Activated CD4-positive, alpha-beta T cell treated with anti-CD3 and anti-CD28 coated beads, Interleukin-2, amount 10 ng/mL, durations not matched to agents 24 days and 14 days (primary cell): ENCODE measurements at regions not wholly inside any gene's neighbourhood (a gene's known extent, or its start where the extent isn't known, plus 50 kb on each side); places are given as distances from the start of the nearest gene placed in this dataset.

Experiments
- DNase-seq: peaks from one replicate; pipeline ENCODE4 v3.0.0; 2022
- H3K27ac Mint-ChIP-seq: one replicate; pipeline ENCODE4 v1.8.0; 2022; ENCODE audit warnings: mild to moderate bottlenecking, mixed read lengths
- H3K27me3 Mint-ChIP-seq: one replicate; pipeline ENCODE4 v1.8.0; 2022; ENCODE audit warnings: mixed read lengths
- H3K36me3 Mint-ChIP-seq: one replicate; pipeline ENCODE4 v1.8.0; 2022; ENCODE audit warnings: low read depth, mild to moderate bottlenecking, mixed read lengths
- H3K4me1 Mint-ChIP-seq: one replicate; pipeline ENCODE4 v1.8.0; 2021; ENCODE audit warnings: mixed read lengths
- H3K4me3 Mint-ChIP-seq: one replicate; pipeline ENCODE4 v1.8.0; 2022; ENCODE audit warnings: mild to moderate bottlenecking, moderate library complexity, mixed read lengths
- H3K9me3 Mint-ChIP-seq: one replicate; pipeline ENCODE4 v1.8.0; 2021; ENCODE audit warnings: mixed read lengths
- intact Hi-C: fragments of 100-400 bp; cut with micrococcal nuclease; formaldehyde crosslinking; loops from one replicate; pipeline ENCODE4 v1.15.1; 2023

DNA sequence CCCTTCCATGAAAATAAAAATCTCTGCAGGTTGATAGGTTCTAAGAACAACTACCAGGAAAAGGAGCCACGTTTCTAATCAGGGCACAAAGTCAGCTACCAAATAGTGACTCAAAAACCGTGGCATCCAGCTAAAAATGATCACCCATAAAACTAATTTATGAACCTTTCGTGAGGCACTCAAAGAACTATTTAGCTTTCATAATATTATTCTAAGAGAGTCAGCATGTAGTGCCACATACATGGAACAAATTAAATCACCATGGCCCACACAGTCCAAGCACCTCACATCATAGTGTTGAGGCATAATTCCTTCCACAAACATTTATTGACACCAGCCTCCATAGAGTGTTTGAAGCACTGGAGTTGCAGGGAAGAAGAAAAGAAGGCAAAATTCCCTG is 252.0 kb upstream of the PPARGC1A start:
- no peaks in the 10 kb centered on the region for H3K27me3 Mint-ChIP-seq
- DNase-seq = no peak
- intact Hi-C loops = no loop called here
- H3K4me1 Mint-ChIP-seq = no peaks in the 10 kb centered on the region
- H3K9me3 Mint-ChIP-seq = no peaks in the 10 kb centered on the region
- no peaks in the 10 kb centered on the region for H3K36me3 Mint-ChIP-seq
- H3K27ac Mint-ChIP-seq = no peak overlapping the region
- H3K4me3 Mint-ChIP-seq = no peak overlapping the region

DNA sequence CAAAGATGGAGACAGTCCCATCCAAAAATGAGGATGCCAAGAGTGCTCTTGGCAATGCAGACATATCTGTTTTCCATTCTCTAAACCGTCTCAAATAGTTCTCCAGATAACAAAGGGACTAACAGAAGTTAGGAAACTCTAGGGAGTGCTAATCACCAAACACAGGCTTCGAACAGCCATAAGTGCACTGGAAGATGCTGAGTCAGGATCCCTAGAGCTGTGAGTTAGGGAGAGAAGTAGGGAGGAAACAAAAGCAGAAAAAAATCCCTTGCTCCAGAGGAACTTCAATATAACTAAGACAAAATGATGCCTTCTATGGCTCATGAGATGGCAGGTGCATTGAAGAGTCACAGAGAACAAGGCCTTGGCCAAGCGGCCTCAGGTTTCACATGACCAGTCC is 251.0 kb upstream of the PPARGC1A start:
- H3K4me3 Mint-ChIP-seq = no peak overlapping the region
- H3K27me3 Mint-ChIP-seq = no peaks in the 10 kb centered on the region
- H3K36me3 Mint-ChIP-seq = no peaks in the 10 kb centered on the region
- no peaks in the 10 kb centered on the region for H3K9me3 Mint-ChIP-seq
- intact Hi-C loops = no loop called here
- no peaks in the 10 kb centered on the region for H3K4me1 Mint-ChIP-seq
- DNase-seq = no peak
- H3K27ac Mint-ChIP-seq = no peak overlapping the region

DNA sequence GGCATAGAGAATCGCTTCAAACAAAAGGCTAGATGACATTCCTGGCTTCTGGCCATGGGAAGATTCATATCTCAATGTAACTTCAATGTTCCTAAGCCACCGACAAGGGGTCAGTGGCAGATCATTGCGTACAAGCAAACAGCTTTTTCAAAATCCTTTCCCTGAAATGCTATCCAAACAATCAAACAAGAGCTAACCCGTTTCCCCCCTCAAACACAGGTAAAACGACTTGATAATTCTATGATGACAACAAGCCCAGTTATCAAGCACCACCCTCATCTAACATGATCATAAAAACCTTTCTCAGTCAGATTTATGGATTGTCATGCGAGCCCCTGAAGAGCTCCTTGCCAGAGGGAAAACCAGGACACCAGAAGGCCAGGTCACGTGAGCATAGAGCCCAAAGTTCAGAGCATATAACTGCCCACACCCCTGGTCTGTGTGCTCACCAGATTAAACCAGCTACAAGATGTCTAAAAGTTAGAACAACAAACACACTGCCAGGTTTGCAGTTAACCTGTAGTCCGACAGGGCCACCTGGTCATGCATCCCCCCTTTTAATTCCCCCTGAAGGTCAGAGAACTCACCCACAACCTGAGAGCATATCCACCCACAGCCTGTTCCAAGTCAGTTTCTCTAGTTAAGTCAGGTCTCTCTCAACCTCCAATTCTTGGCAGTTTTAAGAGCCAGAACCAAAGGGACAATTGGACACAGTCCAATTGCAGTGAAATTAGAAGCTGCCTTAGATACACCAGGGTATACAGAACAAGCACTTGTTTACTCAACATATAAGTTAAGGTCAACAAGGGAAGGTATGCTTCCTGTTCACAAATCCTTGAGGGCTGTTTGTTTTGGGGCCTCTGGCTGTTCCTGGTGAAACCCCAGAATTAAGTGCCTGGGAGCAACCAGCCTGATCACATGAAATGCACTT is 248.1 kb upstream of the PPARGC1A start:
- no peak for DNase-seq
- H3K9me3 Mint-ChIP-seq = no peaks in the 10 kb centered on the region
- H3K27ac Mint-ChIP-seq = no peak overlapping the region
- no peaks in the 10 kb centered on the region for H3K27me3 Mint-ChIP-seq
- H3K36me3 Mint-ChIP-seq = no peaks in the 10 kb centered on the region
- no peak overlapping the region for H3K4me3 Mint-ChIP-seq
- no peaks in the 10 kb centered on the region for H3K4me1 Mint-ChIP-seq
- intact Hi-C loops = no loop called here

DNA sequence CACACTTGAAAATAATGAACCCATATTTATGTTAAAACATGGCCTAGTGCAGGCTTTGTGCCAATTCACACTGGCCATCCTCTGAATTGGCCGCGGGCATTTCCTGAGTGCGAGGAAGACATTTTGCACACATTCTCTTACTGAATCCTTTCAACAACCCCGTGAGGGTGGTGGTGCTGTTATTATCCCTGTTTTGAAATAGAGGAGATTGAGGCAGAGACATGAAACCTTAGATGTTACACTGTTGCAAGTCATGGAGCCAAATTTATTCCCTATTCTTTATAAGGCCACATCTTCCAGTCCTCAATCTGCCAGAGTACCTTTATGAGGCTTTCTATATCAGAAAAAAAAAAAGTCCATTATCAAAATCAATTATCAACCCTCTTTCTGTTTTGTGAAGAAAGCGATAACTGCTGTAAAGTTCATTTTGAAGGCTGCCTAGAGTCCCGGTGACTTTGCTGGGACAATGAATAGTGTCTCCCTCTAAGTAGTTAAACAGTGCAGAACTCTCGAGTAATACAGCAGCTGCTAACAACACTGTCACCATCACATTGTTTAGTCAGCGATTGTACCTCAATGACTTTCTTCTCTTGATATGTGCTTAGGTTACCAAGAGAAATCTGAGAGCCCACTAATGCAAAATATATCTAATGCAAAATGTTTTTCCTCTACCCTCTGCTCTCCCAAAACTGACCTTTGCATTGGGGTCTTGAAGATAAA is 242.3 kb upstream of the PPARGC1A start:
- Mint-ChIP-seq H3K4me1 (no peaks in the 10 kb centered on the region), H3K27me3 (no peaks in the 10 kb centered on the region), H3K36me3 (no peaks in the 10 kb centered on the region), H3K27ac (no peak overlapping the region), H3K4me3 (no peak overlapping the region), H3K9me3 (peaks cover 4% of the 10 kb centered on the region)
- intact Hi-C loops = no loop called here
- DNase-seq = no peak

DNA sequence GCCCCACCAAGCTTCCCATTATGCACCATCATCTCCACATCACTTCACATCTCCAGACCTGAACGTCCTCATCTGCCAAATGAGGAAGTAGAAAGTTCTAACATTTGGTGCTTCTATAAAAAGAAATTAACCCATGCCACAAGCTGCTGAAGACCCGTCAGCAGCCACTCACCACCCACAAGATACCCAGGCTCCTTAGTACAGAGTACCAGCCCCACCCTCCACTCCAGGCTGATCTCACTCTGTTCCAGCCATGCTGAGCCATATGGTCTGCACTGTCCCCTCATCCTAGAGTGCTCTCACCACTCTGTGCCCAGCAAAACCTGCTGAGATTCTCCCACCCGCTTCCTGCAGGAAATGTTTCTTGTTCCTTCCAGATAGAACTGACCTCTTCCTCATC is 240.8 kb upstream of the PPARGC1A start:
- Mint-ChIP-seq H3K27me3 (no peaks in the 10 kb centered on the region), H3K27ac (no peak overlapping the region), H3K9me3 (peaks cover 4% of the 10 kb centered on the region), H3K36me3 (no peaks in the 10 kb centered on the region), H3K4me1 (no peaks in the 10 kb centered on the region), H3K4me3 (no peak overlapping the region)
- no peak for DNase-seq
- intact Hi-C loops = no loop called here

DNA sequence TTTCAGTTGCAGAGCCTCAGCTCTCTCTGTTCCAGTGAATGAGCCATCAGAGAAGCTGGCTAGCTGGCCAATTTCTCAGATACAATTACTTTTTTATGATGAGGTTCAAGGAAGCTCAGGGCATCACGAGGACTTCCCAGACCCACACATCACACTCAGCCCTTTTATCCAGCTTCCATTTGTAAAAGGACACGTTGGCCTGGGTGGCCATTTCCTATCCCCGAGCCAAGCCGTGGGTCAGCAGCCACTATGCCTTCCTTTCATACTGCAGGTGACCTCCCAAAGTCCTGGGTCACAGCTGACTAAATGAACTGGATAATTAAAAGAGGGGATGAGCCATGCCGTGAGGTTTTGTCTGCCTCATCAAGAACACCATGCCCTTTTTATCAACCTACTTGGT is 236.9 kb upstream of the PPARGC1A start:
- no peak overlapping the region for H3K27ac Mint-ChIP-seq
- DNase-seq = no peak
- H3K36me3 Mint-ChIP-seq = no peaks in the 10 kb centered on the region
- no peaks in the 10 kb centered on the region for H3K4me1 Mint-ChIP-seq
- intact Hi-C loops = no loop called here
- H3K9me3 Mint-ChIP-seq = peaks cover 4% of the 10 kb centered on the region
- no peaks in the 10 kb centered on the region for H3K27me3 Mint-ChIP-seq
- H3K4me3 Mint-ChIP-seq = no peak overlapping the region

DNA sequence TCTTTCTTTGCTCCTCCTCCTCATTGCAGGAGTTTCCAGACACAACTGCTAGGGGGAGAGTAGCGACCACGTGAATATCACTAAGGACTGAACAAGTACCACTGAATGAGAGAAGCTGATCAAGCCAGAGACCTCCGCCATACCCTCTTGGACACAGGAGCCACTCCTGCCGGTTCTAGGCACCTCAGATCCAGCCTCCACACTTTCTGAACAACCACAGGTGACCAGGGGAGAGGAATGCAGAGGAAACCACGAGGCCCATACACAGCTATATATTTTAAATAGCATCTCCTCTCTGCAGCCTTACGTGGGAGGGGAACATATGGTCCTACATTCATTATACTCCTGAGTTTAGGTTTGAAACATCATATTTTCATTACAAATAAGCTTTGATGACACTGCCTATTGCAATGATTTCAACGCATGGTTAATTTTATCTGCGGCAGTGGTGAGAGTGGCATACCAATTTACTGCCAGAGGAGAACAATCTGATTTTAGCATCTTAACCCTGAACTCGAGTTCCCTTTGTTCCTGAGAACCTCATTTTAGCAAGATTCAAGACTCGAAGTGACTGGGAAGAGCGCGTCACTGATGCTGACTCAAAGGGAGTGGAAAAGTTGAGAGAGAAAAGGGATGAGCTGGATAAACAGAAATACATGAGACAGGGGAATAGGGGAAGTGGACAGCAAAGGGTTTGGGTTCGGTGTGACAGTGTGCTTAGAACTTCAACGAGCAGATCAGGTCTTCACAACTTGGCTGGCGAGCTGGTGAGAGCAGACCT is 231.7 kb upstream of the PPARGC1A start:
- no peaks in the 10 kb centered on the region for H3K27me3 Mint-ChIP-seq
- intact Hi-C loops = no loop called here
- H3K4me1 Mint-ChIP-seq = no peaks in the 10 kb centered on the region
- no peak overlapping the region for H3K27ac Mint-ChIP-seq
- H3K4me3 Mint-ChIP-seq = no peak overlapping the region
- no peaks in the 10 kb centered on the region for H3K9me3 Mint-ChIP-seq
- H3K36me3 Mint-ChIP-seq = no peaks in the 10 kb centered on the region
- no peak for DNase-seq

DNA sequence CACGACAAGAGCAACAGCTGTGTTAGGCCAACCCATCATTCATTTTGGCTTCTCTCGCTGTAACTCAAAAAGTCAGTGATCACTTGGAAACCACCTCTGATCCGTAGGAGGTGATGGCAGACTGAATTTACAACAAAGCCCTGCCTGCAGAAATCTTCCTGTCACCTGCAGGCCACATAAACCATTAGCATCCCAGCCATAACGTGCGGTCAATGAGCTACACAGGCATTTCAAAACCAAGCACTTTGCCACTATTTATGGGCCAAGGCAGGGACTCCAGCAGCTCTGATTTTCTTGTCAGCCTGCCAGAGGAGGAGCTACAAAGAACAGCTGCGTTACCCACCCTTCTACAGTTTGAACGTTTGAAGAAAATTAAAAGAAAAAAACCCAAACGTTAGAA is 228.1 kb upstream of the PPARGC1A start:
- no peak for DNase-seq
- H3K9me3 Mint-ChIP-seq = no peaks in the 10 kb centered on the region
- H3K36me3 Mint-ChIP-seq = no peaks in the 10 kb centered on the region
- no peaks in the 10 kb centered on the region for H3K4me1 Mint-ChIP-seq
- no peak overlapping the region for H3K27ac Mint-ChIP-seq
- H3K4me3 Mint-ChIP-seq = no peak overlapping the region
- intact Hi-C loops = no loop called here
- H3K27me3 Mint-ChIP-seq = no peaks in the 10 kb centered on the region

DNA sequence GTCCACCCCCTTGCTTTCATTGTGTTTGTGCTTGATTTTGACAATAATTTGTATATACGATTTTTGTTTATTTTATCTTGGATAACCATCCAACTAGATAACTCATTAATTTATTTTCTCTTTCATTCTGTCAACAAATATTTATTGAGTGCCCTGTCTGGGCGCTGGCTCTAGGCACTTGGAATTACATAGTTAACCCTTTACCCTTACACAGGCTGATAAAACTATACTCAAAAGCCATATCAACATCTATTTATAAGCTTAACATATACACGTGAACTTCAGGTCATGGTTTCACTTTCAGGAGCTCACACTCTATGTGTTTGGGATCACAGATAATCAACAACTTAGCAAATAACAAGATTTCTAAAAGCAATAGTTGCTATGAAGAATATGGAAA is 226.3 kb upstream of the PPARGC1A start:
- Mint-ChIP-seq H3K27me3 (no peaks in the 10 kb centered on the region), H3K27ac (no peak overlapping the region), H3K36me3 (no peaks in the 10 kb centered on the region), H3K4me3 (no peak overlapping the region), H3K9me3 (no peaks in the 10 kb centered on the region), H3K4me1 (no peaks in the 10 kb centered on the region)
- no peak for DNase-seq
- intact Hi-C loops = no loop called here

DNA sequence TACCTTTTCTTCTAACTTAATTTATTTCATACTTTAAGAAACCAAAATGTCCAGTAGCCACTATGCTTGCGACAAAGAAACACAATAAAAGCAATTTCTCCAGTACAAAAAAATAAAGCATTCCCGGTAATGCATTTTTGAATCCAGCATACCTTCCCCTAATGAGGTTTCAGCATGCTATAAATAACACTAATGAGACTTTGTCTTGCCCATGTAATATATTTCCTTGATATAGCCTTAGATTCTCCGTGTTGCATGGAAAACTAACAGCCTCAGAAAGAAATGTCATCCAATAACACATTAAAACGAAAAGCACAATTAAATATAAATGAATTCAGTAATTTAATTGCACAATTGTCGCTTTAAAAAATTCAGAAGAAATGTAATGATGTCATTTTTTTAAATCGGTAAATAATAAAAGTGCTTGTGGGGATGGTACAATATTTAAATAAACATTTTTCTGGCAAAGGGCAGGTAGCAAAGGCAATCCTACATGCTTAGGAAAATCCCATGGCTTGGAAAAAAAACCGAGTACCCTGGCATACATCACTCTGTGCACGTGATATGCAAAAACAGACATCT is 225.2 kb upstream of the PPARGC1A start:
- H3K36me3 Mint-ChIP-seq = no peaks in the 10 kb centered on the region
- no peak for DNase-seq
- H3K9me3 Mint-ChIP-seq = no peaks in the 10 kb centered on the region
- no peaks in the 10 kb centered on the region for H3K4me1 Mint-ChIP-seq
- H3K27me3 Mint-ChIP-seq = no peaks in the 10 kb centered on the region
- intact Hi-C loops = no loop called here
- H3K27ac Mint-ChIP-seq = no peak overlapping the region
- no peak overlapping the region for H3K4me3 Mint-ChIP-seq

DNA sequence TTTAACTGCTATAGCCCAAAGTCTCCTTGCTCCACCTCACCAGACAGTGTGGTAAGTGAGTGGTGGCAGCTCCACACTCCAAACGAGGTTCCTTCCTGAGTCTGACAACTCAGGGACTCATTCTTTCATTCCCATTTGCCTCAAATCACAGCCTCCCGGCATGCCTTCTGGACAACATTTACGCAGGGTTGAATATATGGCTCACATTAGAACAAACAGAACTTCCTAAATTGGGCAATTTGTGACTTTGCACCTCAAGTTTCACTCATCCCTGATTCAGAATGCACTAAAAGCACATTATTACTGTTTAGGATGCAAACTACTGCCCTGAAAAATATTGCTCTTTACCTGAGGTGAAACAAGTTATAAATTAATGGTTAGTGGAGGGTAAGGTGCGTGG is 224.6 kb upstream of the PPARGC1A start:
- intact Hi-C loops = no loop called here
- Mint-ChIP-seq H3K9me3 (no peaks in the 10 kb centered on the region), H3K27ac (no peak overlapping the region), H3K36me3 (no peaks in the 10 kb centered on the region), H3K27me3 (no peaks in the 10 kb centered on the region), H3K4me1 (no peaks in the 10 kb centered on the region), H3K4me3 (no peak overlapping the region)
- DNase-seq = no peak

DNA sequence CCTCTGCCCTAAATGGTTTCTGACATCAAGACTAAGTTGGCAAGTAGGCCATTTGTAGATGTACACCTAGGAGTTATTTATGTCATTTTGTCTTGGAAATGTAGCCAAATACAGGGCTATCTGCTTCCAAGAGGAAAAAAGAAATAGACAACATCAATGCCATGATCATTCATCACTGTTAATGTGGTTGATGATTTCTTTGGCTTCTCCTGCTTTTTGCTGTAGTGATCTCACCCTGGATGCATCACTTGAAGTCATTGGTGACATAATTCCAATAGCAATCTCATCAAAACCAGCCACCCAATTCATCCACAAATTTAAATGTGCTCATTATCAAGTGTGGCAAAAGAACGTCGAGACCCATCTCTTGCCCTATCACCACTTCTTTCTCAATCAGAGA is 222.6 kb upstream of the PPARGC1A start:
- Mint-ChIP-seq H3K27me3 (no peaks in the 10 kb centered on the region), H3K4me3 (no peak overlapping the region), H3K9me3 (no peaks in the 10 kb centered on the region), H3K4me1 (no peaks in the 10 kb centered on the region), H3K36me3 (no peaks in the 10 kb centered on the region), H3K27ac (no peak overlapping the region)
- intact Hi-C loops = no loop called here
- DNase-seq = no peak

DNA sequence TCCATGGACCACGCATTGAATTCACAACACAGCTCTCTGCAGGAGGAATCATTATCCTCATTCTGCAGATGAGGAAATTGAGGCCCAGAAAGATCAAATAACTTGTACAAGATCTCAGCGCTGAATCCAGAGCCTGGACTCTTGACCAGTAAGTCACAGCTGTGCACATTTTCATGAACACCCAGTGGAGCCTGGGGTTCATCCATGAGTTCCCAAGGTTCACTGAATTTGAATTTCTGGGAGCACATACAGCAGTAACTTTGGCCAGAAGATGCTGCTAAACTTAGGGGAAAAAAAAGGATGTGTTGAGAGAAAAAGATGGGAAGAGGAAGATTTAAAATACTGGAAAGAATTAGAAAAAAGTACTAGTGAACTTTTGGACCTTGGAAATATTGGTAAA is 218.7 kb upstream of the PPARGC1A start:
- no peak for DNase-seq
- Mint-ChIP-seq H3K27me3 (no peaks in the 10 kb centered on the region), H3K4me3 (no peak overlapping the region), H3K36me3 (no peaks in the 10 kb centered on the region), H3K9me3 (no peaks in the 10 kb centered on the region), H3K27ac (no peak overlapping the region), H3K4me1 (no peaks in the 10 kb centered on the region)
- intact Hi-C loops = no loop called here
